Psoas muscle (tissue), 7 donors: ENCODE measurements at regions not wholly inside any gene's neighbourhood (a gene's known extent, or its start where the extent isn't known, plus 50 kb on each side); places are given as distances from the start of the nearest gene placed in this dataset.

ENCODE experiments used
- ATAC-seq, 4 donors: fragments of 200-7000 bp; cut with Tn5 transposase; one replicate each; pipeline ENCODE4 v1.9.1; 2020; ENCODE audit warnings: moderate library complexity in 3 of 4, mild to moderate bottlenecking in 2 of 4
- DNase-seq, 2 donors: peaks; one replicate each; pipeline ENCODE4 v3.0.0-alpha.2; 2020
- H3K27ac ChIP-seq: fragments of 200-600 bp; one replicate; pipeline ENCODE4 v1.8.0; 2022
- H3K27me3 ChIP-seq, 3 donors: fragments of 200-600 bp in 1 of 3; one replicate each; pipeline versions ENCODE4 v1.6.1 to v1.8.0; 2013 to 2022; ENCODE audit warnings: low read length in 2 of 3, mild to moderate bottlenecking in 2 of 3, moderate library complexity in 1 of 3; ENCODE audit not compliant: insufficient read depth in 3 of 3
- H3K36me3 ChIP-seq, 2 donors: fragments of 200-600 bp in 1 of 2; one replicate each; pipeline versions ENCODE4 v1.6.1 to v1.8.0; 2013 to 2022; ENCODE audit warnings: low read depth in 1 of 2, mild to moderate bottlenecking in 1 of 2, moderate library complexity in 1 of 2; ENCODE audit not compliant: insufficient read depth in 1 of 2
- H3K4me1 ChIP-seq: fragments of 200-600 bp; one replicate; pipeline ENCODE4 v1.8.0; 2022
- H3K4me3 ChIP-seq: fragments of 200-600 bp; one replicate; pipeline ENCODE4 v1.8.0; 2022; ENCODE audit warnings: mild to moderate bottlenecking
- H3K9me3 ChIP-seq: fragments of 200-600 bp; one replicate; pipeline ENCODE4 v1.8.0; 2022
- WGBS, 3 donors: extraction: QIAGEN DNeasy Blood & Tissue Kit; methylation state at CpG; one replicate each; pipeline versions ENCODE4 v1.1.6 to v1.1.7; 2013; 5-methylcytosine and 5-hydroxymethylcytosine counted together
- intact Hi-C, 2 donors: fragments of 100-400 bp; cut with DNase I; formaldehyde crosslinking; loops; one replicate each; pipeline versions ENCODE4 v1.11.0 to v1.14.2; 2022
- TF ChIP-seq, protein P1 (sequence below): fragments of 200-600 bp; IDR thresholded peaks from one replicate; pipeline ENCODE4 v1.8.0; 2022; ENCODE audit warnings: antibody characterized with exemption
- donor health status: healthy with polysubstance abuse.
- donor health status: DM: no; HTN: no; CAD: no; lungs with moderate emphysema.
- donor health status: Bipolar disorder and iron deficiency.
- donor health status: healthy.
- donor health status: DM: yes; HTN: yes; CAD: no.
- donor health status: DM: no; HTN: no; CAD: no.
- donor health status: DM: yes; HTN: yes; CAD: no.

DNA sequence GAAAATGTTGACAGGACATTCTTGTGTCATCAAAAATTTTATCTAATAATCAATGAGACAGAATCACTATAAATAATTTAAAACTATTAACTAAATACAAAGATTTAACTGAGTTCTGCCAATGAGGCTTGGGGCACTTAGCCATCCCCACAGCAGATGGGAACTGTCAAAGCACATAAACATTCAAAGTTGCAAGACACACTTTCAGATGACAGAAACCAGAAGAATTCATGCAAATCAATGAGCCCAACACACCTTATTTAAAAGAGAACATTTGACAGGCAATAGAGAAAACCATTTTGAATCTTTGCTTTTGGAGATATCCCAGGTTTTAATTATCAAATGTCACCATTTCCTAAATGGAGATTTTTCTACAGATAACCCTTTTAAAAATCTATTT is 566.2 kb downstream of the IRS1 start:
- intact Hi-C loops, result no loop called here
- no peaks in the 10 kb centered on the region for H3K27me3 ChIP-seq
- TF ChIP-seq, protein P1, sequence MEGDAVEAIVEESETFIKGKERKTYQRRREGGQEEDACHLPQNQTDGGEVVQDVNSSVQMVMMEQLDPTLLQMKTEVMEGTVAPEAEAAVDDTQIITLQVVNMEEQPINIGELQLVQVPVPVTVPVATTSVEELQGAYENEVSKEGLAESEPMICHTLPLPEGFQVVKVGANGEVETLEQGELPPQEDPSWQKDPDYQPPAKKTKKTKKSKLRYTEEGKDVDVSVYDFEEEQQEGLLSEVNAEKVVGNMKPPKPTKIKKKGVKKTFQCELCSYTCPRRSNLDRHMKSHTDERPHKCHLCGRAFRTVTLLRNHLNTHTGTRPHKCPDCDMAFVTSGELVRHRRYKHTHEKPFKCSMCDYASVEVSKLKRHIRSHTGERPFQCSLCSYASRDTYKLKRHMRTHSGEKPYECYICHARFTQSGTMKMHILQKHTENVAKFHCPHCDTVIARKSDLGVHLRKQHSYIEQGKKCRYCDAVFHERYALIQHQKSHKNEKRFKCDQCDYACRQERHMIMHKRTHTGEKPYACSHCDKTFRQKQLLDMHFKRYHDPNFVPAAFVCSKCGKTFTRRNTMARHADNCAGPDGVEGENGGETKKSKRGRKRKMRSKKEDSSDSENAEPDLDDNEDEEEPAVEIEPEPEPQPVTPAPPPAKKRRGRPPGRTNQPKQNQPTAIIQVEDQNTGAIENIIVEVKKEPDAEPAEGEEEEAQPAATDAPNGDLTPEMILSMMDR, result no peak
- no peaks in the 10 kb centered on the region for H3K9me3 ChIP-seq
- ATAC-seq (no peak), DNase-seq (no peak)
- no peak overlapping the region for H3K4me3 ChIP-seq
- no peak overlapping the region for H3K27ac ChIP-seq
- no peaks in the 10 kb centered on the region for H3K4me1 ChIP-seq
- no peaks in the 10 kb centered on the region for H3K36me3 ChIP-seq

DNA sequence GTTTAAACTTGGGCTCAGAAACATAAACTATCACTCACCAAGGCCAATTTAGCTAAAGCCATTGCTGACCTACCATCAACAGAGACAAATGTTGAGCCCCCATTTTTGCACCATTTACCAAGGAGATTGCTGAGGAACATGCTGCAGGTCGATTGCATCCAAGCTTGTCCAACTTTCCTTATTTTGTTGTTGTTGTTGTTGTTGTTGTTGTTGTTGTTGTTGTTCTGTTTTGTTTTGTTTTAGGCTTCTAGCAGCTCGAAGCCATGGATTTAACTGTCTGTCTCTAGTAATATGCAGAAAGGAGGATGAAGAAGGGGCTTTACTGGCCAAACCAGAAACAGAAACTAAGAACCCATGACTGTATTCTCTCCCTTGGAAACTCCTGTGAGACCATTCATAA is 571.5 kb downstream of the IRS1 start:
- Histone ChIP-seq H3K27me3 (no peaks in the 10 kb centered on the region), H3K4me1 (no peaks in the 10 kb centered on the region), H3K36me3 (no peaks in the 10 kb centered on the region), H3K4me3 (no peak overlapping the region), H3K27ac (no peak overlapping the region), H3K9me3 (no peaks in the 10 kb centered on the region)
- 71 to 82% (median 71%) methylated on average over 2 of the region's 2 CpGs for WGBS, 3 donors
- ATAC-seq (no peak), DNase-seq (no peak)
- intact Hi-C loops, result no loop called here
- TF ChIP-seq, protein P1, result no peak

GRCh38 chr2:226227341-226227740 is 572.3 kb downstream of the IRS1 start:
- no peak overlapping the region for H3K27ac ChIP-seq
- TF ChIP-seq, protein P1, result no peak
- ATAC-seq (no peak), DNase-seq (no peak)
- no peak overlapping the region for H3K4me3 ChIP-seq
- H3K9me3 ChIP-seq, result no peaks in the 10 kb centered on the region
- no peaks in the 10 kb centered on the region for H3K4me1 ChIP-seq
- intact Hi-C loops, result no loop called here
- H3K36me3 ChIP-seq, result no peaks in the 10 kb centered on the region
- H3K27me3 ChIP-seq, result no peaks in the 10 kb centered on the region

GRCh38 chr2:226223704-226224103 is 575.9 kb downstream of the IRS1 start:
- intact Hi-C loops, result no loop called here
- Histone ChIP-seq H3K4me3 (no peak overlapping the region), H3K27ac (no peak overlapping the region), H3K4me1 (no peaks in the 10 kb centered on the region), H3K27me3 (no peaks in the 10 kb centered on the region), H3K36me3 (no peaks in the 10 kb centered on the region), H3K9me3 (no peaks in the 10 kb centered on the region)
- no peak for ATAC-seq
- TF ChIP-seq, protein P1, result no peak
- WGBS, 3 donors, result 93 to 97% (median 96%) methylated on average over 2 of the region's 2 CpGs
- no peak for DNase-seq

GRCh38 chr2:226220511-226220910 is 579.1 kb downstream of the IRS1 start:
- DNase-seq (no peak), ATAC-seq (no peak)
- WGBS, 3 donors, result 58 to 79% (median 69%) methylated on average over 3 of the region's 3 CpGs
- Histone ChIP-seq H3K36me3 (no peaks in the 10 kb centered on the region), H3K9me3 (no peaks in the 10 kb centered on the region), H3K27ac (no peak overlapping the region), H3K4me3 (no peak overlapping the region), H3K4me1 (no peaks in the 10 kb centered on the region), H3K27me3 (no peaks in the 10 kb centered on the region)
- TF ChIP-seq, protein P1, result no peak
- intact Hi-C loops, result no loop called here
